IPS-15b (cell line): ENCODE measurements at regions not wholly inside any gene's neighbourhood (a gene's known extent, or its start where the extent isn't known, plus 50 kb on each side); places are given as distances from the start of the nearest gene placed in this dataset.

Experiments used
- H3K27me3 ChIP-seq: one replicate; pipeline ENCODE4 v1.6.1; 2013; ENCODE audit warnings: low read length; ENCODE audit not compliant: control insufficient read depth, insufficient read depth
- H3K36me3 ChIP-seq: one replicate; pipeline ENCODE4 v1.6.1; 2013; ENCODE audit warnings: low read length; ENCODE audit not compliant: control insufficient read depth, insufficient read depth
- H3K4me1 ChIP-seq: one replicate; pipeline ENCODE4 v1.6.1; 2013; ENCODE audit warnings: mild to moderate bottlenecking, low read length; ENCODE audit not compliant: control insufficient read depth, insufficient read depth
- H3K4me3 ChIP-seq: one replicate; pipeline ENCODE4 v1.5.1; 2013; ENCODE audit warnings: low read depth, low read length
- H3K9ac ChIP-seq: one replicate; pipeline ENCODE4 v1.6.1; 2013; ENCODE audit warnings: low read depth, mild to moderate bottlenecking, low read length
- H3K9me3 ChIP-seq: one replicate; pipeline ENCODE4 v1.6.1; 2013; ENCODE audit warnings: mild to moderate bottlenecking, low read length; ENCODE audit not compliant: control insufficient read depth, insufficient read depth

- Histone ChIP-seq H3K4me1 (no peaks in the 10 kb centered on the region), H3K36me3 (no peaks in the 10 kb centered on the region), H3K9ac (no peak overlapping the region), H3K27me3 (no peaks in the 10 kb centered on the region), H3K9me3 (no peaks in the 10 kb centered on the region), H3K4me3 (no peak overlapping the region)
These were observed 81.4 kb upstream of the GATA6 start for GRCh38 chr18:22088029-22088428.

- no peaks in the 10 kb centered on the region for H3K9me3 ChIP-seq
- H3K36me3 ChIP-seq = no peaks in the 10 kb centered on the region
- H3K9ac ChIP-seq = no peak overlapping the region
- H3K4me3 ChIP-seq = no peak overlapping the region
- no peaks in the 10 kb centered on the region for H3K4me1 ChIP-seq
- H3K27me3 ChIP-seq = no peaks in the 10 kb centered on the region
These were observed 80.3 kb upstream of the GATA6 start for GRCh38 chr18:22088996-22089640.

- H3K36me3 ChIP-seq = no peaks in the 10 kb centered on the region
- H3K4me1 ChIP-seq = no peaks in the 10 kb centered on the region
- H3K27me3 ChIP-seq = no peaks in the 10 kb centered on the region
- no peak overlapping the region for H3K9ac ChIP-seq
- H3K4me3 ChIP-seq = no peak overlapping the region
- no peaks in the 10 kb centered on the region for H3K9me3 ChIP-seq
These were observed 78.0 kb upstream of the GATA6 start for GRCh38 chr18:22091341-22091740.

GRCh38 chr18:22093731-22094357, 75.5 kb upstream of the GATA6 start:
- no peaks in the 10 kb centered on the region for H3K36me3 ChIP-seq
- no peak overlapping the region for H3K4me3 ChIP-seq
- no peak overlapping the region for H3K9ac ChIP-seq
- H3K9me3 ChIP-seq = no peaks in the 10 kb centered on the region
- H3K4me1 ChIP-seq = no peaks in the 10 kb centered on the region
- no peaks in the 10 kb centered on the region for H3K27me3 ChIP-seq

- Histone ChIP-seq H3K4me3 (no peak overlapping the region), H3K9me3 (no peaks in the 10 kb centered on the region), H3K9ac (no peak overlapping the region), H3K27me3 (no peaks in the 10 kb centered on the region), H3K4me1 (no peaks in the 10 kb centered on the region), H3K36me3 (no peaks in the 10 kb centered on the region)
These were observed 75.0 kb upstream of the GATA6 start for GRCh38 chr18:22094358-22094734.

GRCh38 chr18:22098563-22098989, 70.8 kb upstream of the GATA6 start:
- Histone ChIP-seq H3K36me3 (no peaks in the 10 kb centered on the region), H3K9me3 (no peaks in the 10 kb centered on the region), H3K9ac (no peak overlapping the region), H3K27me3 (peaks cover 9% of the 10 kb centered on the region), H3K4me3 (no peak overlapping the region), H3K4me1 (no peaks in the 10 kb centered on the region)

GRCh38 chr18:22099925-22100324, 69.5 kb upstream of the GATA6 start:
- peaks cover 13% of the 10 kb centered on the region for H3K27me3 ChIP-seq

GRCh38 chr18:22101731-22102130, 67.7 kb upstream of the GATA6 start:
- Histone ChIP-seq H3K4me1 (peaks cover 4% of the 10 kb centered on the region), H3K9ac (no peak overlapping the region), H3K36me3 (no peaks in the 10 kb centered on the region), H3K27me3 (peaks cover 17% of the 10 kb centered on the region), H3K9me3 (no peaks in the 10 kb centered on the region), H3K4me3 (no peak overlapping the region)

More at GRCh38 chr18:22099925-22100324, 69.5 kb upstream of the GATA6 start:
- no peak overlapping the region for H3K4me3 ChIP-seq
- H3K36me3 ChIP-seq = no peaks in the 10 kb centered on the region
- H3K4me1 ChIP-seq = peaks cover 4% of the 10 kb centered on the region
- H3K9me3 ChIP-seq = no peaks in the 10 kb centered on the region
- H3K9ac ChIP-seq = no peak overlapping the region

- no peak overlapping the region for H3K9ac ChIP-seq
- no peak overlapping the region for H3K4me3 ChIP-seq
- H3K9me3 ChIP-seq = no peaks in the 10 kb centered on the region
- H3K4me1 ChIP-seq = peaks cover 4% of the 10 kb centered on the region
- H3K36me3 ChIP-seq = no peaks in the 10 kb centered on the region
- H3K27me3 ChIP-seq = peaks cover 17% of the 10 kb centered on the region
These were observed 66.3 kb upstream of the GATA6 start for GRCh38 chr18:22102953-22103646.

GRCh38 chr18:22103647-22104031, 65.8 kb upstream of the GATA6 start:
- Histone ChIP-seq H3K4me3 (no peak overlapping the region), H3K4me1 (peaks cover 4% of the 10 kb centered on the region), H3K9me3 (no peaks in the 10 kb centered on the region), H3K36me3 (no peaks in the 10 kb centered on the region), H3K27me3 (peaks cover 17% of the 10 kb centered on the region), H3K9ac (no peak overlapping the region)

GRCh38 chr18:22106536-22107292, 62.7 kb upstream of the GATA6 start:
- Histone ChIP-seq H3K4me3 (no peak overlapping the region), H3K36me3 (no peaks in the 10 kb centered on the region), H3K9me3 (no peaks in the 10 kb centered on the region), H3K27me3 (peaks cover 17% of the 10 kb centered on the region), H3K9ac (no peak overlapping the region), H3K4me1 (peaks cover 4% of the 10 kb centered on the region)
